NCI-H187 (cell line): ENCODE measurements at regions not wholly inside any gene's neighbourhood (a gene's known extent, or its start where the extent isn't known, plus 50 kb on each side); places are given as distances from the start of the nearest gene placed in this dataset.
A peak's percentile ranks its signal among the peaks of the same experiment; 100 is the strongest.
"Not testable (repeated sequence)": the region's sequence is repeated elsewhere in the genome, so short reads cannot be mapped to it uniquely, and the experiment has no call there.

Experiments
- DNase-seq, 2 experiments: peaks; one replicate each; lab custom pipeline; 2025; lab: John Stamatoyannopoulos, UW

- no peak for DNase-seq
Observed at GRCh38 chr11:96447208-96448110, 57.6 kb downstream of the JRKL start.

GRCh38 chr11:96448225-96448624, 58.4 kb downstream of the JRKL start:
- no peak for DNase-seq

GRCh38 chr11:96456111-96456510, 66.3 kb downstream of the JRKL start:
- no peak for DNase-seq

- no peak for DNase-seq
Observed at GRCh38 chr11:96459751-96460150, 69.9 kb downstream of the JRKL start.

GRCh38 chr11:96461871-96462270, 72.1 kb downstream of the JRKL start:
- DNase-seq: no peak

GRCh38 chr11:96464700-96465307, 75.0 kb downstream of the JRKL start:
- peak; percentile 21 to 39 for DNase-seq

GRCh38 chr11:96465512-96465911, 75.7 kb downstream of the JRKL start:
- no peak for DNase-seq

- DNase-seq: no peak
Observed at GRCh38 chr11:96466607-96467006, 76.8 kb downstream of the JRKL start.

- no peak for DNase-seq
Observed at GRCh38 chr11:96469776-96470175, 80.0 kb downstream of the JRKL start.

GRCh38 chr11:96470521-96470920, 80.7 kb downstream of the JRKL start:
- no peak for DNase-seq

- no peak for DNase-seq
Observed at GRCh38 chr11:96472085-96472484, 82.3 kb downstream of the JRKL start.

- DNase-seq: no peak
Observed at GRCh38 chr11:96474263-96474662, 84.5 kb downstream of the JRKL start.

- no peak for DNase-seq
Observed at GRCh38 chr11:96481204-96481603, 91.4 kb downstream of the JRKL start.

- DNase-seq: no peak
Observed at GRCh38 chr11:96481771-96482170, 92.0 kb downstream of the JRKL start.

- DNase-seq: no peak
Observed at GRCh38 chr11:96482193-96482592, 92.4 kb downstream of the JRKL start.

GRCh38 chr11:96483374-96483955, 93.7 kb downstream of the JRKL start:
- DNase-seq: no peak

GRCh38 chr11:96484361-96484760, 94.5 kb downstream of the JRKL start:
- DNase-seq: no peak

GRCh38 chr11:96486890-96487611, 97.2 kb downstream of the JRKL start:
- DNase-seq: peak; percentile 10 to 56

GRCh38 chr11:96488911-96489310, 99.1 kb downstream of the JRKL start:
- not testable (repeated sequence) for DNase-seq

- DNase-seq: no peak
Observed at GRCh38 chr11:96500440-96500839, 110.6 kb downstream of the JRKL start.

- DNase-seq: no peak
Observed at GRCh38 chr11:96506041-96506440, 116.2 kb downstream of the JRKL start.

- no peak for DNase-seq
Observed at GRCh38 chr11:96506953-96507354, 117.1 kb downstream of the JRKL start.
